Stimulated activated CD4-positive, alpha-beta T cell treated with anti-CD3 and anti-CD28 coated beads, Interleukin-2, amount 100 ng/mL, for 48 hours (primary cell): ENCODE measurements at regions not wholly inside any gene's neighbourhood (a gene's known extent, or its start where the extent isn't known, plus 50 kb on each side); places are given as distances from the start of the nearest gene placed in this dataset.

Experiments used
- DNase-seq, 2 donors: peaks; one replicate each; pipeline ENCODE4 v3.0.0-alpha.2; 2020

DNA sequence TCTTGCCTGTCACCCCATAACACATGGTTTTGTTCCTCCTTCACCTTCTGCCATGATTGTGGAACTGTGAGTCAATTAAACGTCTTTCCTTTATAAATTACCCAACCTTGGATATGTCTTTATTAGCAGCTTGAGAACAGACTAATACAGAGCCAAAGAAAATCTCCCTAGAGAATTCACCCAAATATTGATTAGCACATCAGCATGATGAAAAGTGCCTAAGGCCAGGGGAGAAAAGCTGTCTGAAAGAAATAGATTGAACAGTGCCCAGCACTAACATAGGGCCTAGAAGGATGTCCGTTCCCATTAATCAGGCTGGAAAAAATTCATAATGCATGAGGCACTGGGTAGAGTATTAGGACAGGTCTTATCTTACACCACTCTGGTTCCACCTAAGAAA lies 111.9 kb upstream of the CALN1 start:
- DNase-seq, result no peak

DNA sequence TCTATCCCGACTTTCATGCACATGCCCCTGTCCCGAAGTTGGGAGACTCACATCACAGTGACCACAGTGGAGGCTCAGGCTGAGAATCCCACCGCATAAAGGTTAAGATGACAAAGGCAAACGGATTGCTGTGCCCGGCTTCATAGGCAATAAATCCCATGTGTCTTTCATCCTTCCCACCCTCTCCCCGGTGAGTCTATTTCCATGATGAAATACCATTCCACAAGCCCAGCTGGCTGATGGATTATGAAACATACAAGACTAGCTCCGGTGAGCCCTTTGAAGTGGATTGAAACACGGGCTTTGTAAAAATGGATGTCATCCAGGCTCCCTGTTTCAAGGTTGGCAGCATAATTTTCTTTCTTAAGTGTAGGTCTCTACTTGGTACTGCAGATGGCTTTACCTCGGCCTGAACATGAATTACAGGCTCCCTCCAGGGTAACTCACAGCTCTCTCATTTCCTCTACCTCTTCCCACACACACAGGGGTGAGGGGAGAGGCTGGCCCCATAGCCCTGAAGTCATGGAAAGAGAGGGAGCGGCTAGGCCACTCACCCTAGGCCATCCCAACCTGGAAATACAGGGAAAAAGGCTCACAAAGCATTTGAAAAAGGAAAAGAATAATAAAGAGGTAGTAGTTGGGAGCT lies 92.0 kb upstream of the CALN1 start:
- DNase-seq, result no peak

DNA sequence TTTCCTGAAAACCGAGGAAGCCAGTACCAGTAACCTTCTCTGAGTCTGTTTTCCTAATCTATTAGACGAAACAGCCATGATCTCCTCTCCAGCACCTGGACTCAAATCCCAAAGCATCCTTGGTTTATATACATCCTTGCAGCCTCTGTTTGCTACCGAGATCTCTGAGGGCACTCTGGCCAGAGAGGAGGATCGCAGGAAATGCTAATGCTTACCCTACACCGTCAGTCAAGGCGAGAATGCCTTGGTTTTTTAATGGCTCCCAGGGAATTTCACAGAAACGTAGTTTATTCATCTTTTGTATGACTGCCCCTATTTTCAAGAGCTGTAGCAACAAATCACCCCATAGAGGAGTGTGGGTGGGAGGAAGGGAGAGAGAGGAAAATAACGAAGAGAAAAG lies 91.5 kb upstream of the CALN1 start:
- DNase-seq, result no peak

DNA sequence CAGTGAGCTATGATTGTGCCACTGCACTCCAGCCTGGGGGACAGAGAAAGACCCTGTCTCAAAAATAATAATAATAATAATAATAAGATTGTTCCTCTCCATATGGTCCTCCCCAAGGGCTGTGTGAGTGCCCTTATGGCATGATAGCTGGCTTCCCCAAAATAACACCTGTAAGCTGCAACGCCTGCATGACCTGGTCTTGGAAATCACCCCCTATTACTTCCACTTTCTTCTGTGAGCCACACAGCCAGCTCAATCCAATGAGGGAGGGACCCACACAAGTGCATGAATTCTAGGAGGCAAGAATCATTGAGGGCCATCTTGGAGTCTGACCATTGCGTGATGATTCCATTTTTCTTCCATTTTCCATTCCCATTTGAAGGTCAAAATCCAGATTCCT lies 82.7 kb upstream of the CALN1 start:
- no peak for DNase-seq

DNA sequence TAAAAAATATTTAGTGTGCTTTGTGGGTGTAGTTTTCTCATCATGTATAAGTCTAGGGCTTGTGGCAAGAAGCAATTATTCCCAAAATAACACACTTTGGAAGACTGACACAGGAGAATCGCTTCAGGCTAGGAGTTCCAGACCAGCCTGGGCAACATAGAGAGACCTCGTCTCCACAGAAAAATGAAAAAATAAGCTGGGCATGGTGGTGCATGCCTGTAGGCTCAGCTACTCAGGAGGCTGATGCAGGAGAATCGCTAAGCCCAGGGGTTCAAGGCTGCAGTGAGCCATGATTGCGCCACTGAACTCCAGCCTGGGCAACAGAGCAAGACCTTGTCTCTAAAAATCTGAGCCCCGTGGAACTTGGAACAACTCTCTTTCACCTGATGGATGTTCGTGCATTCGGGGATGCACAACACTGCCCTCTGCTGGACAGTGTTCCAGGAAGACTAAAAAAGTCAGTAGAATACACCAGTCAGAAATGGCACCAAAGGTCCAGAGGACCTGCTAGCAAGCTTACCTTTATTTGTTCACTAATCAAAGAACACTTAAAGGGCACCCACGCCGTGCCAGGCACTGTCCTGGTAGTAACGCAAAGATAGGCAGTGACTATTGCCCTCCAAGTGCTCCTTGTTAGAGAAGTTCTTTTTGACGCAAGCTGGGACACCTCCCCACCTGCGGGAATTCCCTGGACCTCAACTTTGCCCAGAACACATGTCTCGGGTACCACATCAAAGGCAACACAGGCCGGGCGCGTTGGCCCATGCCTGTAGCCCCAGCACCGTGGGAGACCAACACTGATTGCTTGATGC lies 81.9 kb upstream of the CALN1 start:
- peak; percentile 52 to 63 for DNase-seq

DNA sequence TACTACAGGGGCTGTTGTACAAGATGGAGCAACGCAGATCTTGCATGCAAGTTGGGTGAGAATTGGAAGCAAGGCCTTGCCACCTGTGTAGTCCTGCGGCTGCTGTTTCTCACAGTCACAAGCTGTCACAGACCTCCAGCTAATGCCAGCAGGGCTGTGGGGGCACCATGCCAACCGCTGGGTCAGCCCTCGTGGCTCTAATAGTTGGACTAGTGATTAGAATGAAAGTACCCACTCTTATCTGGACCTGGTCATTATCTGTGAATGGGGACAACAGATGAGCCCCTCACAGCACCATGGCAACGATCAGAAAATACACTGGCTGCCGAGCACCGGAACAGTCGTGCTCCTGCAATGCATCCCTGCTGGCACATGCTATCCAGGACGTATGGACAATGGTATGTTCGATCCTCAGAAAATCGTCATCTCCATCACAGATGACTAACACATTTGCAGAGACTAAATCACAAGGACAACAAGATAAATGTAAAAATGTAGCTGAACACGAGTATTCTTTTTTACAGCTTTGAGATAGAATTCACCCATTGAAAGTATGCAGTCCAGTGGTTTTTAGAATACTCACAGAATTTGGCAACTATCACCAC lies 80.4 kb upstream of the CALN1 start:
- DNase-seq, result no peak

GRCh38 chr7:72490301-72490700 lies 78.2 kb upstream of the CALN1 start:
- DNase-seq, result no peak

GRCh38 chr7:72481934-72482333 lies 69.8 kb upstream of the CALN1 start:
- DNase-seq, result no peak

- no peak for DNase-seq
Measured at GRCh38 chr7:72476608-72477305, 64.6 kb upstream of the CALN1 start.

GRCh38 chr7:72467237-72467636 lies 55.1 kb upstream of the CALN1 start:
- DNase-seq, result no peak

DNA sequence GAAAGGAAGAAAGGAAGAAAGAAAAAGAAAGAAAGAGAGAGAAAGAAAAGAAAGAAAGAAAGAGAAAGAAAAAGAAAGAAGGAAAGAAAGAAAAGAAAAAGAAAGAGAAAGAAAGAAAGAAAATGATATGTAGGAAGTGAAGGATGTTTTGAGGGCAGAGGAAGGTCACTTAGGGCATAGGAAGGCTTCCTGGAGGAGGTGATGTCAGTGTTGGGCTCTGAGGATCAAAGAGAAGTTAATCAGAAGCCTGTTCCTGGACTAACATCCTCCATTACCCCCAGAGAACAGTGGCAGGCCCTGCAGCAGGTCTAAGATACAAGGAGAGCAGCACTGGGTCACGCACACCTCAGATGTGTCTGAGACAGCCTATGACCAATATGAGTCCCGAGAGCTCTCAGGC lies 54.7 kb upstream of the CALN1 start:
- no peak for DNase-seq

DNA sequence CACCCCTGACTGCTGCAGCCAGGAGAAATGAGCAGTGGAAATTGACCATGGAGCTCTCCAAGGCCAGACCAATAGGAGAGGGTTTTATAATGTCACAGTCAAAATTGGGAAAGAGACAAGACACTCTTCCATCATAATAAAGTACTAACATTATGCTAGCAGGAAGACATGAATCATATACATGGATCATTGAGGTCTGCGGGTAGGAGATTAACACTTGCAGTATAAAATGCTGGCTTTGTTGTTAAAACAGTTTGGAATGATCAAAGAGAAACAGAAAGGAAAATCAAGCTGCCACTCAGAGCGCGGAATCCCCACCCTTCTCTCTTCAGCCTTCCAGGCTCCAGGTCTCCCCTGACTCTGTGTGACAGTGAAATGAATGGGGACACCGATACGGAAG lies 53.4 kb upstream of the CALN1 start:
- no peak for DNase-seq

GRCh38 chr7:72462311-72462710 lies 50.2 kb upstream of the CALN1 start:
- no peak for DNase-seq
